Thoracic aorta (tissue), 2 donors: ENCODE measurements at regions not wholly inside any gene's neighbourhood (a gene's known extent, or its start where the extent isn't known, plus 50 kb on each side); places are given as distances from the start of the nearest gene placed in this dataset.

ENCODE experiments used
- ATAC-seq: fragments of 150-250 bp; one replicate; pipeline ENCODE4 v1.8.0; 2017; ENCODE audit warnings: low read depth; ENCODE audit not compliant: insufficient number of reproducible peaks, low FRiP score
- DNase-seq: peaks from one replicate; pipeline ENCODE4 v3.0.0-alpha.2; 2020; ENCODE audit warnings: low spot score
- H3K27ac ChIP-seq, 2 donors: fragments of 200-600 bp; sonication (generic); 1 replicate in 1 of 2; 2 replicates in 1 of 2; pipeline ENCODE4 v1.5.1; 2016; ENCODE audit warnings: mild to moderate bottlenecking in 2 of 2, moderate library complexity in 2 of 2
- H3K27me3 ChIP-seq: fragments of 200-600 bp; sonication (generic); replicated peaks from 2 replicates; pipeline ENCODE4 v1.6.0; 2016; ENCODE audit warnings: mild to moderate bottlenecking; ENCODE audit not compliant: insufficient read depth
- H3K36me3 ChIP-seq: fragments of 200-600 bp; sonication (generic); one replicate; pipeline ENCODE4 v1.5.1; 2016
- H3K4me1 ChIP-seq, 2 donors: fragments of 200-600 bp; sonication (generic); 1 replicate in 1 of 2; 2 replicates in 1 of 2; pipeline versions ENCODE4 v1.5.1 to v1.6.0; 2016; ENCODE audit warnings: low read depth in 2 of 2, mild to moderate bottlenecking in 1 of 2; ENCODE audit not compliant: control insufficient read depth in 1 of 2
- H3K4me3 ChIP-seq: fragments of 200-600 bp; sonication (generic); 2 replicates; pipeline ENCODE4 v1.5.1; 2016; ENCODE audit warnings: mild to moderate bottlenecking
- H3K9me3 ChIP-seq: fragments of 200-600 bp; sonication (generic); 2 replicates; pipeline ENCODE4 v1.5.1; 2016
- CTCF ChIP-seq: fragments of 200-600 bp; sonication (generic); IDR thresholded peaks from one replicate; pipeline ENCODE4 v1.5.1; 2019; ENCODE audit warnings: antibody characterized with exemption

DNA sequence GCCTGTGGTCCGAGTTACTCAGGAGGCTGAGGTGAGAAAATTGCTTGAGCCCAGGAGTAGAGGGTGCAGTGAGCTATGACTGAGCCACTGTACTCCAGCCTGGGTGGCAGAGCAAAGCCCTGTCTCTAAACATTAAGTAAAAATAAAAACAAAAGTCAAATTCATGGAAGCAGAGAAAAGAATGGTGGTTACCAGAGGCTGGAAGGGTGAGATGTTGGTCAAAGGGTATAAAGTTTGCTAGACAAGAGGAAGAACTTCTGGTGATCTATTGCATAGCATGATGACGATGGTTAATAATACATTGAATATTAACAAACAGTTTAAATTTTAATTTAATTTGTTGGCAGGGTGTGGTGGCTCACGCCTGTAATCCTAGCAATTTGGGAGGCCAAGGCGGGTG lies 68.1 kb downstream of the CRPPA start:
- TF ChIP-seq CTCF, result no peak
- no peak for DNase-seq
- Histone ChIP-seq H3K27me3 (no peaks in the 10 kb centered on the region), H3K27ac (no peak overlapping the region), H3K4me1 (no peaks in the 10 kb centered on the region), H3K4me3 (no peak overlapping the region), H3K9me3 (no peaks in the 10 kb centered on the region), H3K36me3 (no peaks in the 10 kb centered on the region)
- no peak for ATAC-seq

GRCh38 chr7:16350634-16351033 lies 70.7 kb downstream of the CRPPA start:
- no peak overlapping the region for H3K4me3 ChIP-seq
- no peak overlapping the region for H3K27ac ChIP-seq
- no peak for TF ChIP-seq CTCF
- ATAC-seq (no peak), DNase-seq (no peak)
- no peaks in the 10 kb centered on the region for H3K27me3 ChIP-seq
- no peaks in the 10 kb centered on the region for H3K4me1 ChIP-seq
- H3K36me3 ChIP-seq, result no peaks in the 10 kb centered on the region
- H3K9me3 ChIP-seq, result no peaks in the 10 kb centered on the region

DNA sequence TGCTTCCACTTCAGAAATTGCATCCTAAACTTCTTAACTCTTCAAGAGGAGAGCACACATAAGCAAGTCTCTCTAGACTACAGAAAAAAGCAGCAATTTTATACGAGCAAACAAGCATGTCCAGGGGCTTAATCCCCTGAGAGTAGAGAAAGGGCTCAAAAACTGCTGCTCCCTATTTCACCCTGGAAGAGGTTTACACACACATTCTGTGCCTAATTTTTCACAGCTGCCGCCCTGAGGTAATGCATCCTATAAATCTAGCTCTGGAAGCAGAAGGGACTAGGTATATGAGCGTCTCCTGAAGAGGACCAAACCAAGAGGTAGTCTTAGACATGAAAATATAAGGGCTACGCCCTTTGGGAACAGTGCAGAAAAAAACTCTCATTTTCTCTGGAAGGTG lies 73.1 kb downstream of the CRPPA start:
- ATAC-seq (no peak), DNase-seq (no peak)
- TF ChIP-seq CTCF, result no peak
- Histone ChIP-seq H3K9me3 (no peaks in the 10 kb centered on the region), H3K27me3 (no peaks in the 10 kb centered on the region), H3K4me3 (no peak overlapping the region), H3K4me1 (no peaks in the 10 kb centered on the region), H3K36me3 (no peaks in the 10 kb centered on the region), H3K27ac (no peak overlapping the region)

GRCh38 chr7:16347827-16348192 lies 73.5 kb downstream of the CRPPA start:
- no peaks in the 10 kb centered on the region for H3K36me3 ChIP-seq
- no peak overlapping the region for H3K27ac ChIP-seq
- no peak for ATAC-seq
- no peaks in the 10 kb centered on the region for H3K27me3 ChIP-seq
- no peaks in the 10 kb centered on the region for H3K4me1 ChIP-seq
- TF ChIP-seq CTCF, result no peak
- H3K9me3 ChIP-seq, result no peaks in the 10 kb centered on the region
- no peak overlapping the region for H3K4me3 ChIP-seq
- no peak for DNase-seq

GRCh38 chr7:16347066-16347826 lies 74.1 kb downstream of the CRPPA start:
- ATAC-seq (no peak), DNase-seq (no peak)
- Histone ChIP-seq H3K4me3 (no peak overlapping the region), H3K27ac (no peak overlapping the region), H3K4me1 (no peaks in the 10 kb centered on the region), H3K36me3 (no peaks in the 10 kb centered on the region), H3K27me3 (no peaks in the 10 kb centered on the region), H3K9me3 (no peaks in the 10 kb centered on the region)
- no peak for TF ChIP-seq CTCF
